GM12801 (cell line): ENCODE measurements at regions not wholly inside any gene's neighbourhood (a gene's known extent, or its start where the extent isn't known, plus 50 kb on each side); places are given as distances from the start of the nearest gene placed in this dataset.

Experiments used
- CTCF ChIP-seq: IDR thresholded peaks from one replicate; pipeline ENCODE4 v1.5.1; 2011; ENCODE audit warnings: control low read depth; ENCODE audit not compliant: insufficient read length; ENCODE audit errors: extremely low read depth

DNA sequence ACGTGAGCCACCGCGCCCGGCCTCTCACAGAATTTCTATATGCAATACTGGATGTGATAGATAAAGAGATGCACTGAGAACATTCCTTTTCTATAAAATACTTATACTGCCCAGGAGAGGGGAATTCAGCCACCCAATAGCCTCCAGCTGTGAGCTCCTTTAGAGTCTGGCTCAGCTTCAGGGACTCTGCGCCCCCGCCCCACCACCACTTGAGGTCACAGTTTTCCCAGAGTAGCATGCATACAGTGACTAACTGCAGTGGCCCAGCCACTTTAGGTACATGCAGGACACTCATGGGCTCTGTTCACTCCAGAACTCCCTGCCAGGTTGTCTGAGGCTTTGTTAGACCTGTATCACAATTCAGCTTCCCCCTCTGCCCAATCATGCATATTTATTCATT lies 144.4 kb upstream of the TET2 start:
- no peak for TF ChIP-seq CTCF

DNA sequence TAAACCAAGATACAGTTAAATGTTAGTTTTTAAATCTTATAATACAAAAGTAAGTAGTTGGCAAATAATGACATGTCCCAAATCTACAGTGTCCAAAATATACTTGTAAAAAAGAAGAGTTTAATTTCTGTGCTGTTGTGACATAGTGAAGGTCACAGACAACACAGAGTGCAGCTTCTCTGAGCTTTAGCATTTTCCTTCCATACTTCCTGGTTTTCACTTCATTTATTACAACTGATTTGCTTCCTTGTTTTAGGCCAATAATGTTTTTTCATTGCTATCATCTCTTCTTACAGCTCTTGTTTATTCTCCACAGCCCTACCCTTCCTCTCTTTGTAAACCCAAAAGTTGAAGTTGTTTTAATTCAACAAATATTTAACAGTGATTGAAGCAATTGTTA lies 132.4 kb upstream of the TET2 start:
- TF ChIP-seq CTCF = no peak

GRCh38 chr4:105014635-105015034 lies 132.0 kb upstream of the TET2 start:
- TF ChIP-seq CTCF = no peak

DNA sequence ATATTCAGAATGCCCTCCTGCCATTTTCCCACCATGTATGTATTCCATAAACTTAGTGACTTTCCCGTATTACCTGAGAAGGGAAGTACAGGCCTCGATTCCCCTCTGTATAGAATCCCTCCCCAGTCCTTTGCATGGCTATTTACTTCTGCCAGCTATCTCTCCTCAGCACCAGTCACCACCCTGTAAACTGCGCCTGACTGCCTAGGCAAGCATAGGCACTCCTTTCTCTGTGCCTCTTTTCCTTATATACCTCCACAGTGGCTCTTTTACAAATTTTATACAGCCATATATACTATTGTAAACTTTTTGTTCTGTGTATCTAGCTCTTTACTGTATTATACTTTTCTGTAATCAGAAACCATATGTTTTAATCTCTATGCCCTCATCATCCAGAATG lies 130.9 kb upstream of the TET2 start:
- no peak for TF ChIP-seq CTCF

DNA sequence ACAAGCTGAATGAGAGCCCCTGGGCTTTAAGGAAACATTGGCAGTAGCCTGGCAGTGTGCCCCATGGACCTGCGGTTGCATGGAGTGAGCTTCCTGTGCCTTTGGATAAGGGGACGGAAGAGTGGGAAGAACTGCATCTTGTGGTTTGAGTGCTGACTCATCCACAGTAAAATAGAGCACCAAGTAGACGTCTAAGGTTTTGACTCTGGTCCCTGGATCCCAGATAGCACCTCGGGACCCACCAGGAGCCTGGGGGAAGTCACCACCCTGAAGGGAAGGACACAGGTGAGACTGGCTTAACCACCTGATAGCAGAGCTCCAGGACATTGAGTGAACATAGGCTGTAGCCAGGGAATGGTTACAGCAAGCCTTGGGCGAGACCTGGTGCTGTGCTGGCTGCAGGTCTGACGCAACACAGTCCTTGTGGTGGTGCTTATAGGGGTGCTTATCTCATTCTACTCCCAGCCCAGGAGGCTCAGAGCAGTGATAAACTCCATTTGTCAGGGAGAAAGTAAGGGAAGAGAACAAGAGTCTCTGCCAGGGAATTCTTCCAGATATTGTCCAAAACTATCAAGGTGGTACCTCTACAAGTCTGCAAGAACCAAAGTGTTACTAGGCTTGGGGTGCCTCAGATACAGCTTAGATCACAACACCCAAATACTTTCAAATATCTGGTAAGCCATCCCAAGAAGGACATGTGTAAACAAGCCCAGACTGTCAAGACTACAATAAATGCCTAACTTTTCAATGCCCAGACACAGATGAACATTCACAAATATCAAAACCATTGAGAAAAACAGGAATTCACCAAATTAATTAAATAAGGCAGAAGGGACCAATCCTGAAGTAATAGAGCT lies 123.6 kb upstream of the TET2 start:
- TF ChIP-seq CTCF = no peak

- TF ChIP-seq CTCF = no peak
These were observed 123.0 kb upstream of the TET2 start for GRCh38 chr4:105023668-105024055.

- TF ChIP-seq CTCF = no peak
These were observed 121.2 kb upstream of the TET2 start for GRCh38 chr4:105025263-105026017.
